HG03135 (cell line): ENCODE measurements at regions not wholly inside any gene's neighbourhood (a gene's known extent, or its start where the extent isn't known, plus 50 kb on each side); places are given as distances from the start of the nearest gene placed in this dataset.

Source experiments
- ATAC-seq: cut with Tn5 transposase; IDR thresholded peaks from one replicate; pipeline ENCODE4 v1.9.1; 2021; ENCODE audit warnings: mild to moderate bottlenecking, moderate library complexity; ENCODE audit not compliant: unreplicated experiment

DNA sequence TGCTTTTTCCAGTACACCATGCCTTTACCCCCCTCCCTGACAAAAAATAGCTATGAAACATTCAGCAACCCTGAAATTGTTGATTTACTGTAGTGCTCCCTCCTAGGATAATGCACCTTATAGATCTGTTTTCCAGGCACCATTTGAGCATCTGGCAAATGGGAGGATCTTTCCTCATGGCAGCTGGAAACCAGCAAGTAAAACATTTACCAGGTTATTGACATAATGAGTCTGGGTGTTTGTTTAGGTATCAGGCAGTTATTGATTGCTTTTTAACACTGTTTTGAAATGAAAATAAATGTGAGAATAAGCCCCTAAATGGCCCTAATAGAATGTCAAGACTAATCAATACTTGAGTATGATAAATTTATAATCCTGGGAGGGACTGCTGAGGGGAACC is 57.3 kb upstream of the KLF4 start:
- ATAC-seq, result no peak

GRCh38 chr9:107545036-107545435 is 55.5 kb upstream of the KLF4 start:
- no peak for ATAC-seq

DNA sequence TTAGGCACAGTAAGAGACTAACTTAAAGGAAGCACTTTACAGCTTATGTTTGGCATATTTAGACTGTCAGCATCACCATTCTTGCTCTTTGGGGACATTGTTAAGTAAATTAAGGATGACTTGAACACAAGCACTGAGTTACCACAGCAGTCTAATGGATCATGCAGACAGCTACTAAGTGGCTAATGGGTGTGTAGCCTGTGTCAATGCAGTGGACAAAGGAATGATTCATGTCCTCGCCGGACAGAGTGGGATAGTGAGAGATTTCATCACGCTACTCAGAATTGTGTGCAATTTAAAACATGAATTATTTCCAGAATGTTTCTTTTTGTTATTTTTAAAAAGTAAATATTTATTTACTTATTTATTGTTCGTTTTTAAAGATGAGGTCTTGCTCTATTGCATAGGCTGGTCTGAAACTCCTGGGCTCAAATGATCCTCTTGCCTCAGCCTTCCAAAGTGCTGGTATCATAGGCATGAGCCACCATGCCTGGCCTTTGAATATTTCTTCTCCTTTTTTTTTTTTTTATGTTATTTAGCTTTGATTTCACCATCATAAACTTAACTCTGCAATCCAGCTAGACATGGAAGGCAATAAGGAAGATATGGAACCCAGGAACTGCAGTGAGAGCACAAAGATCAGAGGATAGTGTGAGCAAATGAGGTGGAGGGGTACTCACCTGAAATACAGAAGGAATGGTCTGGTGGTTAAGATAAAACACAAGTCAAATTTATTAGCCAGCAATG is 53.0 kb upstream of the KLF4 start:
- ATAC-seq, result no peak

- no peak for ATAC-seq
Measured at GRCh38 chr9:107541523-107541922, 52.0 kb upstream of the KLF4 start.

GRCh38 chr9:107540164-107540561 is 50.6 kb upstream of the KLF4 start:
- no peak for ATAC-seq

DNA sequence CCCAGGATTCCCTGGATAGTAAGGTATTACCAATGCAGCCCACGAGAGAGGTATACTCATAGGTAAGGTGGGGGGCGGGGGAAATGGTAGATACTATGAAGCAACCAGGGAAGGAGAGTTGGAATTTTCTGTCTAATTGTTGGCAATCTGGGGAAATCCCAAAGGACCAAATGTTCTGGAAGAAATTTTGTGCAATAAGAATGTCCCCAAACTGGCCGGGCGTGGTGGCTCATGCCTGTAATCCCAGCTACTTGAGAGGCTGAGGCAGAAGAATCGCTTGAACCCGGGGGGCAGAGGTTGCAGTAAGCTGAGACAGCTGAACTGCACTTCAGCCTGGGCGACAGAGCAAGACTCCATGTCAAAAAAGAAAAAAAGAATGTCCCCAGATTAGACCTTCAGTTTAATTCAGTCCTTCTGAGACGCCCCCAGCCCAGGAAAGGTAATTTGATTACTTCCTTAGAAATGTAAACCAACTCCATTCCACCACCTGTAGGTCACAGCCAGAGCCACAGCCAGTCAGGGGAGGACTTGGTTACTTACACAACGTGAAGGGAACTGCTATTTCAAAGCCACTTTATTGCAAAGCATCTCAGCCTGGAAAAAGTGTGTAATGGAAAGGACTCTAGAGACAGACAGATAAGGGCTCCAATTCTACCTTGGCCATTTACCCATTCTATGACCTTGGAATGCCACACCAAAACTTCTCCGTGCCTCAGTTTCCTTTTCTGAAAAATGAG is 50.0 kb upstream of the KLF4 start:
- no peak for ATAC-seq
